ENCODE measurements at regions not wholly inside any gene's neighbourhood (a gene's known extent, or its start where the extent isn't known, plus 50 kb on each side); places are given as distances from the start of the nearest gene placed in this dataset.

DNA sequence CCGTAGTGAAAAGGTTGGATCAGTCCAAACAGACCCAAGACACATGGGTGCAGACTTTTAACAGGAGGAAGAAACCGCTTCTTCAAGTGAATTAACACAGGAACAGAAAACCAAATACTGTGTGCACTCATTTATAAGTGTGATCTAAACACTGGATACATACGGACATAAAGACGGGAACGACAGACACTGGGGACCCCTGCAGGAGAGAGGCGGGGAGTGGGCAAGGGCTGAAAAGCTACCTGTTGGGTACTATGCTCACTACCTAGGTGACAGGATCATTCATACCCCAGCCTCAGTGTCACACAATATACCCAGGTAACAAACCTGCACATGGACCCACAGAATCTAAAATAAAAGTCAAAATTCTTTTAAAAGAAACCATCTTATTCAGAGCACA is 326.0 kb upstream of the NOCT start:
- no peak overlapping the region for H3K4me3 ChIP-seq (ENCODE audit: low read depth, low read length)

DNA sequence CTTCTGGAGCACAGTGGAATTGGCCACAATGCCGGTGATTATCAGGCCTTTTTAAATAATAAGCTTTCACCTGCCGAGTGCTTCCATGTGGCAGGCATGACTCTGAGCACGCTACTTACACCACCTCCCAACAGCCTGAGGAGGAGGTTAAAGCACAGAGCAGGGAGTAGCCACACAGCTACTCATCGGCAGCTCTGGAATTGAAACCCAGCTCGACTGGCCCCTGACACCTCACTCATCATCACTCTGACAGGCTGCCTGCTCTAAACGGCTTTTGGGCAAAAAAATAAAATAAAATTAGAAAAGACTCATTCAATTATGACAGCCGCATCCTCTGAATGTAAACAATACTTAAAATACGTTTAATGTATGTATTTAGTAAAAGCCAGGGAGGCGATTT is 326.4 kb upstream of the NOCT start:
- TF ChIP-seq, protein P1, sequence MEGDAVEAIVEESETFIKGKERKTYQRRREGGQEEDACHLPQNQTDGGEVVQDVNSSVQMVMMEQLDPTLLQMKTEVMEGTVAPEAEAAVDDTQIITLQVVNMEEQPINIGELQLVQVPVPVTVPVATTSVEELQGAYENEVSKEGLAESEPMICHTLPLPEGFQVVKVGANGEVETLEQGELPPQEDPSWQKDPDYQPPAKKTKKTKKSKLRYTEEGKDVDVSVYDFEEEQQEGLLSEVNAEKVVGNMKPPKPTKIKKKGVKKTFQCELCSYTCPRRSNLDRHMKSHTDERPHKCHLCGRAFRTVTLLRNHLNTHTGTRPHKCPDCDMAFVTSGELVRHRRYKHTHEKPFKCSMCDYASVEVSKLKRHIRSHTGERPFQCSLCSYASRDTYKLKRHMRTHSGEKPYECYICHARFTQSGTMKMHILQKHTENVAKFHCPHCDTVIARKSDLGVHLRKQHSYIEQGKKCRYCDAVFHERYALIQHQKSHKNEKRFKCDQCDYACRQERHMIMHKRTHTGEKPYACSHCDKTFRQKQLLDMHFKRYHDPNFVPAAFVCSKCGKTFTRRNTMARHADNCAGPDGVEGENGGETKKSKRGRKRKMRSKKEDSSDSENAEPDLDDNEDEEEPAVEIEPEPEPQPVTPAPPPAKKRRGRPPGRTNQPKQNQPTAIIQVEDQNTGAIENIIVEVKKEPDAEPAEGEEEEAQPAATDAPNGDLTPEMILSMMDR (IDR thresholded peaks at IDR 0.05; ENCODE audit: low read depth, low read length): no peak
- no peak overlapping the region; the same call in 1 of the 2 replicates for H3K4me3 ChIP-seq (ENCODE audit: low read depth, low read length)

More for the DNA sequence above, 326.0 kb upstream of the NOCT start:
- TF ChIP-seq, protein P1 (IDR thresholded peaks at IDR 0.05; ENCODE audit: low read depth, low read length): no peak

DNA sequence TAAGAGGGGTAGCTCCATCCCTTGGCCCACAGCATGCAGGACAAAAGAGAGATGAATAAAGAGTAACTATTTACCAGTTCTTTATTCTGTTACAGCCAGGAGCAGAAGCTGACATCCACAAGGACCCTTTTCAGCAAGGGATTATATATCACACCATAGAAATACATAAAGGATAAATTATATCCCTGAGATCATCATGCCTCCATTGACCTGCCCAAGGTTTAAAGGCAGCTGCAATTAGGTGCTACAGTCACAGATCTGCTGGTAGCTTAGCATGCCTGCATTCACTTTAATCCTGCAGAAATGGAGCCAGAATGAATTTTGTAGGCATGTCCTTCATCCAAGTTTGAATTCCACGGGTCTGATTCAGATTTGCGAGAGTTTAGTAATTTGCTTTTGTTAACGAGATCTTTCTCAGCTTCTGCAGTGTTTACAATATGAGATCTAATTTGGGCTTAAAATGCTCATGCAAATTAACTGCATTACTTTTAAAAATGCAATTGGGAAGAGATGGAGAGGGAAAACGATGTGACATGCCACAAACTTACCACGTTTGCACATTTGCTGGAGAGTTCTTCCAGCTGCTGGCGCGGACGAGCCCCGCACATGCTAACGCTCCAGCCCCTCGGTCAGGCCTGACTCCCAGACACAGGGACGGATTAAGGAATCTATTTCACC is 327.0 kb upstream of the NOCT start:
- H3K4me3 ChIP-seq (ENCODE audit: low read depth, low read length): peak overlapping the region; percentile 11; the same call in 1 of the 2 replicates
- TF ChIP-seq, protein P1 (IDR thresholded peaks at IDR 0.05; ENCODE audit: low read depth, low read length): no peak

DNA sequence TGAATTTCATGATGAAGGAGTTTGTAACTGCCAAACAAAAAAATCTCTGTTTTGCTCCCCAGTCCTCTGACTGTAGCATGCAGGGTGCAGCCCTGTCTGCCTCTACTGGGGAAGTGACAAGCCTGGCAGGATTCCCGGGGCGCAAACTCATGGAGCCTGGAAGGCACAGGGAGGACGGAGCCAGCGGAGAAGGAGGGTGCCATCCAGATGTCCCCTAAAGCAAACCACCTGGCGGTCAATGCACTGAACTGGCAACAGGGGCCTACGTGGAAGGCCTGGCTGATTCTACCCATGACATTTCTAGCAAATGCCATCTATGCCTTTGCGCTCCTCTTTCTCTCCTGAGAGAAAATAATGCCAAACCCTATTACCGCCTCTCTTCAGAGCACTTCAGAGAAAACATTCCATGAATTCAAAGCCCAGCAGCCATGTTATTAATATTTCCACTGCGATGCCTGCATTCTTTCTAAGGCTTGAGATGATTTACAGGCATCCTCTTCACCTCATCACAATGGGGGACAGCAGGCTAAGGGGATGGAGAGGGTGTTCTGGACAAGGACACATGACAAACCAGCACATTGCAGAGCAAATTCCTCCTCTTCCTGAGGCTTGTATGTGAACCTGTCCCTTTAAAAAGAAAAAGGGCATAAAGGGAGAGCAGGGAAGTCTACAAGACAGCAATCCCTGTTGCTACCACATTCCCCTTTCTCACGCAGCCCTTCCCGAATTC is 329.3 kb upstream of the NOCT start:
- H3K4me3 ChIP-seq (ENCODE audit: low read depth, low read length): no peak overlapping the region
- TF ChIP-seq, protein P1 (IDR thresholded peaks at IDR 0.05; ENCODE audit: low read depth, low read length): no peak

DNA sequence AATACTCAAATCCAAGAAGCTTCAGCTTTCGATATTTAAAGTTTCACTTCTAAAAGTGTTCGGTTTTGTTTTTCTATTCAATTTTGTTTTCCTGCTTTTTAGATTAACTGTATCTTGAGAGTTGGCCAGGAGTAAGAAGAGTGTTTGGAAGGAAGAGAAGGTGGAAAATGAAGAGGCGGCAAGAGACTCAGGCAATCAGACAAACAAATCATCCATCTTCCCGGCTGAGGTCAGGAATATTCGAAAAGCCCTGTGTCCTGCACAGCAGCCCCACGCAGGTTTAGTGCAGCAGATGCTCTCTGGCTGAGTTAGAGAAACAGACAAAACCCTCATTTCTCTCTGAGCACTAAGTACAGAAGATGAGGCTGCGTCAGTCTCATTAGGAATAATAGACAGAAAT is 330.3 kb upstream of the NOCT start:
- TF ChIP-seq, protein P1 (IDR thresholded peaks at IDR 0.05; ENCODE audit: low read depth, low read length): no peak
- no peak overlapping the region for H3K4me3 ChIP-seq (ENCODE audit: low read depth, low read length)

DNA sequence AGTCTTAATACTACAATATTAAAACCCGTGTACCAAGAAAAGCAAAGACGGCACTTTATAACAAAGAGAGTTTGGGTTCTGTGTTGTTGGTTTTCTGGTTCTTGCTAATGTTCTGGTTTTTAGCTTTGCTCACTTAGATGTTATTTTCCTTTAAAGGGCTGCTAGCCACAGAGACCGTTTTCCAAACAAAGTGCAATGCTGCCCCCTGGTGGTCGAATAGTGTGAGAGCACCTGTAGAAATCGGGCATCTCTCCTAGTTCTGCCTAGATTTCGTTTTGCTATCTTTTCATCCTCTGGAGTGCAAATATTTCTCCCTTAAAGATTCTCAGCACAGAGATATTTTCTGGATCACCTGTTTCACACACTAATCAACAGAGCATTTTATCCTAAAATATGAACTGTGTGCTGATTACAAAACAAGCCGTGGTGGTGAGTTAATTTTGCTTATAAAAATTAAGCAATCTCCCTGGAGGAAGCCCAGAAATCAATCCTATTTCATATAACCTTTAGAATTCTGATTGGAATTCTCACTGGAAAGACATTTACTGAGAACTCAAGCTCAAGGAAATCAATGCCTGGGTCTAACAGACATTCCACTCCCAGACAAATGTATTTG is 334.5 kb upstream of the NOCT start:
- TF ChIP-seq, protein P1 (IDR thresholded peaks at IDR 0.05; ENCODE audit: low read depth, low read length): peak; percentile 56
- H3K4me3 ChIP-seq (ENCODE audit: low read depth, low read length): no peak overlapping the region

DNA sequence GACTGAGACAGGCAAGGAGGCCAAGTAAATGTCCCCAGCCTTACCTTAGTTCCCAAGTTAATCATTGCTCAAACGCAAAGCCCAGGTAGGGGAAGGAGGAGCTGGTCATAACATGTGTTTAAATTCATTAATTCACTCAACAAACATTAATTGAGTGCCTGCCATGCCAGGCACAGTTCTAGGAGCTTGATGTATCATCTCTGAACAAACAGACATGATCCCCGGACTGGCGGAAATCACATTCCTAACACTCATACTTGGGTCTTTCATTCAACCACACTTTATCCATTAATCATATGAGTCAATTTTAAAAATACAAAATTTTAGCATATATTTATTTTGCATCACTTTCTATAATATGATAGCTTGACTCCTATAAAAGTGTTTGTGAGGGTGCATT is 335.3 kb upstream of the NOCT start:
- TF ChIP-seq, protein P1 (IDR thresholded peaks at IDR 0.05; ENCODE audit: low read depth, low read length): no peak
- H3K4me3 ChIP-seq (ENCODE audit: low read depth, low read length): no peak overlapping the region
